Liver (tissue), 8 donors: ENCODE measurements at regions not wholly inside any gene's neighbourhood (a gene's known extent, or its start where the extent isn't known, plus 50 kb on each side); places are given as distances from the start of the nearest gene placed in this dataset.

Source experiments
- DNase-seq: peaks from one replicate; pipeline ENCODE4 v3.0.0-alpha.2; 2017; ENCODE audit warnings: low spot score
- H3K27ac ChIP-seq, 2 donors: one replicate each; pipeline ENCODE4 v1.7.0; 2013; ENCODE audit warnings: inconsistent platforms in 2 of 2, low read length in 2 of 2, control low read depth in 1 of 2, low read depth in 1 of 2, mild to moderate bottlenecking in 1 of 2
- H3K27me3 ChIP-seq, 4 donors: one replicate each; pipeline versions ENCODE4 v1.6.1 to v1.7.0; 2013; ENCODE audit warnings: low read length in 3 of 4, inconsistent platforms in 1 of 4, mild to moderate bottlenecking in 1 of 4, moderate library complexity in 1 of 4; ENCODE audit not compliant: control insufficient read depth in 4 of 4, insufficient read depth in 4 of 4
- H3K36me3 ChIP-seq, 4 donors: one replicate each; pipeline versions ENCODE4 v1.6.1 to v1.7.0; 2013; ENCODE audit warnings: low read length in 3 of 4, mild to moderate bottlenecking in 3 of 4, low read depth in 1 of 4, moderate library complexity in 1 of 4; ENCODE audit not compliant: control insufficient read depth in 4 of 4, insufficient read depth in 3 of 4
- H3K4me1 ChIP-seq, 4 donors: one replicate each; pipeline versions ENCODE4 v1.6.1 to v1.7.0; 2013; ENCODE audit warnings: low read length in 3 of 4, mild to moderate bottlenecking in 3 of 4, moderate library complexity in 1 of 4; ENCODE audit not compliant: control insufficient read depth in 4 of 4, insufficient read depth in 4 of 4
- H3K4me3 ChIP-seq, 3 donors: one replicate each; pipeline versions ENCODE4 v1.6.1 to v1.7.0; 2013; ENCODE audit warnings: low read length in 3 of 3, control low read depth in 1 of 3, low read depth in 1 of 3, mild to moderate bottlenecking in 1 of 3
- H3K9ac ChIP-seq, 2 donors: one replicate each; pipeline ENCODE4 v1.7.0; 2013; ENCODE audit warnings: low read length in 2 of 2, mild to moderate bottlenecking in 2 of 2, moderate library complexity in 2 of 2, control low read depth in 1 of 2, low read depth in 1 of 2
- H3K9me3 ChIP-seq, 4 donors: one replicate each; pipeline versions ENCODE4 v1.6.1 to v1.7.0; 2013; ENCODE audit warnings: low read length in 3 of 4; ENCODE audit not compliant: control insufficient read depth in 4 of 4
- CTCF ChIP-seq: fragments of 150-350 bp; IDR thresholded peaks from 2 replicates; pipeline ENCODE4 v1.5.1; 2017; ENCODE audit warnings: improper control_type of control experiment, low read depth, low read length; ENCODE audit not compliant: missing input control
- EGR1 ChIP-seq, 2 donors: IDR thresholded peaks; 2 replicates each; pipeline ENCODE4 v1.6.1; 2016 to 2018; ENCODE audit warnings: antibody characterized with exemption in 2 of 2, low read depth in 2 of 2
- FOXA1 ChIP-seq: IDR thresholded peaks from 2 replicates; pipeline ENCODE4 v1.6.1; 2016; ENCODE audit warnings: antibody characterized with exemption
- FOXA2 ChIP-seq: IDR thresholded peaks from 2 replicates; pipeline ENCODE4 v1.6.1; 2016; ENCODE audit warnings: antibody characterized with exemption
- GABPA ChIP-seq, 2 donors: IDR thresholded peaks in 1 of 2; conservative IDR thresholded peaks in 1 of 2; 2 replicates each; pipeline ENCODE4 v1.6.1; 2016; ENCODE audit warnings: antibody characterized with exemption in 2 of 2, mild to moderate bottlenecking in 1 of 2, moderate library complexity in 1 of 2
- HNF4A ChIP-seq, 2 donors: conservative IDR thresholded peaks; 2 replicates each; pipeline ENCODE4 v1.6.1; 2016; ENCODE audit warnings: antibody characterized with exemption in 2 of 2, mild to moderate bottlenecking in 2 of 2
- HNF4G ChIP-seq: IDR thresholded peaks from 2 replicates; pipeline ENCODE4 v1.6.1; 2016; ENCODE audit warnings: antibody characterized with exemption
- JUND ChIP-seq, 2 donors: IDR thresholded peaks; 2 replicates each; pipeline ENCODE4 v1.6.1; 2016; ENCODE audit warnings: antibody characterized with exemption in 2 of 2
- MAX ChIP-seq: IDR thresholded peaks from 2 replicates; pipeline ENCODE4 v1.6.1; 2016; ENCODE audit warnings: antibody characterized with exemption
- RAD21 ChIP-seq, 2 donors: IDR thresholded peaks; 2 replicates each; pipeline ENCODE4 v1.6.1; 2016; ENCODE audit warnings: antibody characterized with exemption in 2 of 2, mild to moderate bottlenecking in 2 of 2
- RXRA ChIP-seq, 2 donors: IDR thresholded peaks; 2 replicates each; pipeline ENCODE4 v1.6.1; 2017 to 2018; ENCODE audit warnings: antibody characterized with exemption in 2 of 2, mild to moderate bottlenecking in 1 of 2
- SP1 ChIP-seq: IDR thresholded peaks from 2 replicates; pipeline ENCODE4 v1.6.1; 2018; ENCODE audit warnings: antibody characterized with exemption, mild to moderate bottlenecking
- TAF1 ChIP-seq: conservative IDR thresholded peaks from 2 replicates; pipeline ENCODE4 v1.6.1; 2016; ENCODE audit warnings: antibody characterized with exemption, mild to moderate bottlenecking
- YY1 ChIP-seq: IDR thresholded peaks from 2 replicates; pipeline ENCODE4 v1.6.1; 2016; ENCODE audit warnings: antibody characterized with exemption, mild to moderate bottlenecking
- ZBTB33 ChIP-seq: IDR thresholded peaks from 2 replicates; pipeline ENCODE4 v1.6.1; 2016; ENCODE audit warnings: antibody characterized with exemption
- WGBS: extraction: QIAGEN DNeasy Blood & Tissue Kit; methylation state at CpG from one replicate; pipeline ENCODE4 v1.1.7; 2013; 5-methylcytosine and 5-hydroxymethylcytosine counted together
- TF ChIP-seq, protein P1 (sequence below): IDR thresholded peaks from 2 replicates; pipeline ENCODE4 v1.6.1; 2016; ENCODE audit warnings: antibody characterized with exemption
- donor health status: healthy.
- donor health status: healthy.
- donor health status: healthy.
- donor health status: healthy.
- donor health status: healthy.

GRCh38 chr4:181650033-181650825 lies 593.0 kb upstream of the TENM3 start:
- TF ChIP-seq FOXA2, result no peak
- H3K27me3 ChIP-seq, result peaks cover 0 to 3% (median 0%) of the 10 kb centered on the region in 4 donors
- WGBS, result 52% methylated on average over 4 of the region's 4 CpGs
- H3K4me1 ChIP-seq, result no peaks in the 10 kb centered on the region
- H3K36me3 ChIP-seq, result no peaks in the 10 kb centered on the region
- no peak overlapping the region for H3K27ac ChIP-seq
- H3K9ac ChIP-seq, result no peak overlapping the region
- H3K4me3 ChIP-seq, result no peak overlapping the region
- peaks cover 0 to 2% (median 0%) of the 10 kb centered on the region in 4 donors for H3K9me3 ChIP-seq
- no peak for DNase-seq

DNA sequence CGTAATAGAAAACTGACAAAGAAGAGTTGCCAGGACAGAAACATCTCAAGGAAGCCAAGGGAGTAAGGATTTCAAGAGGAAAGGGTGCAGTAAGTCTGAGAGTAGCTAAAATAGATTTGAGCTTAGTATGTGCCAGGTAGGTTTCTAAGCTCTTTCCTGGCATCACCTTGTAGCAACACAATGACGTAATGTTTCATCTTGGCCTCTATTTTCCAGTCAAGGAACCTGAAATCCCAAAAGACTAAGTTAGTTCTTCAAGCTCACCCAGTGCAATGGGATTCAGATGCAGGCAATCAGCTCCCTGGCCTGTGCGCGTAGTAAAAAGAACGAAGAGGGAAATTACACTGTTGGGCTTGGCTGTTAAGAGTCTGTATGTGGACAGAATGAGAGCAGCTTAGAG lies 586.5 kb upstream of the TENM3 start:
- Histone ChIP-seq H3K9ac (no peak overlapping the region), H3K4me3 (no peak overlapping the region), H3K36me3 (no peaks in the 10 kb centered on the region), H3K27me3 (peaks cover 0 to 4% (median 0%) of the 10 kb centered on the region in 4 donors), H3K27ac (no peak overlapping the region), H3K9me3 (peaks cover 0 to 2% (median 0%) of the 10 kb centered on the region in 4 donors), H3K4me1 (no peaks in the 10 kb centered on the region)
- DNase-seq, result no peak
- 80% methylated on average over 5 of the region's 5 CpGs for WGBS
- no peak for TF ChIP-seq YY1
- no peak for TF ChIP-seq RAD21 (IDR thresholded peaks at IDR 0.05)
- TF ChIP-seq HNF4G, result no peak
- no peak for TF ChIP-seq MAX
- no peak for TF ChIP-seq FOXA2
- TF ChIP-seq, protein P1, sequence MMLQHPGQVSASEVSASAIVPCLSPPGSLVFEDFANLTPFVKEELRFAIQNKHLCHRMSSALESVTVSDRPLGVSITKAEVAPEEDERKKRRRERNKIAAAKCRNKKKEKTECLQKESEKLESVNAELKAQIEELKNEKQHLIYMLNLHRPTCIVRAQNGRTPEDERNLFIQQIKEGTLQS, result no peak
- no peak for TF ChIP-seq JUND (IDR thresholded peaks at IDR 0.05)
- TF ChIP-seq TAF1, result no peak

DNA sequence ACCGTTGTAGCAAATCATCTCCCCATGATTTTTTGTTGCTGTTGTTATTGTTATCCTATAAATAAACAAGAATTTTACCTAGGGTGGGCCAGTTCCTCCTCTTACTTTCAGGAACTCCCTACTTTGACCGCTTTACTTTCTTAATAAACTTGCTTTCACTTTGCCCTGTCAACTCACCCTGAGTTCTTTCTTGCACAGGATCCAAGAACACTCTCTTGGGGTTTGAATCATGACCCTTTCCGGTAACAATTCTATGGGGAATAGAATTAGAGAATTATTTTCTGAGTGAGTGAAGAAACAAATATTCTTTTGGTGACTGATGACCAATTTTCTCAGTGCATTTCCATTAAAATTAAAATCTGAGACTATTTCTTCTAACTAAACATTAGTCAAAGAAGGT lies 584.0 kb upstream of the TENM3 start:
- Histone ChIP-seq H3K27ac (no peak overlapping the region), H3K36me3 (no peaks in the 10 kb centered on the region), H3K27me3 (peaks cover 0 to 4% (median 0%) of the 10 kb centered on the region in 4 donors), H3K9me3 (peaks cover 0 to 2% (median 0%) of the 10 kb centered on the region in 4 donors), H3K9ac (no peak overlapping the region), H3K4me3 (no peak overlapping the region), H3K4me1 (no peaks in the 10 kb centered on the region)
- TF ChIP-seq, protein P1, result no peak
- WGBS, result 58% methylated on average over 3 of the region's 3 CpGs
- no peak for DNase-seq

DNA sequence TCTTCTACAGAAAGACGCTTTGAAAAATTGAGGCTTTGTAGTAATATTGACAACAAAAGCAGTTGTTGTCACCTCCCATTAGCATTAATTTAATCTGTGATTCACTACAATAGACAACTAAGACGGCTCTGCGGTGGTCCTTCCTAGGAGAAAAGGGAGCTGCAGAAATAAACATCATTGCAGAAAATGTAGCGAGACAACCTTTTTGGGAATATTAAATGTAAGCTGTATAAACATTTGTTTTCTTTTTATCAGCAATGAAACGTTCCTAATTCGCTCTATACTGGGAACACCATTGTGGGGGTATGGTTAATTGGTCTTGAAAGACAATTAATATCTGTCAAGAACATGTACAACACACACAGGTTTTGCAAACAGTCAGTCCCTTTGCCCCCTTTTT lies 583.3 kb upstream of the TENM3 start:
- Histone ChIP-seq H3K9ac (no peak overlapping the region), H3K36me3 (no peaks in the 10 kb centered on the region), H3K4me1 (no peaks in the 10 kb centered on the region), H3K4me3 (no peak overlapping the region), H3K27me3 (peaks cover 0 to 4% (median 0%) of the 10 kb centered on the region in 4 donors), H3K9me3 (peaks cover 0 to 2% (median 0%) of the 10 kb centered on the region in 4 donors), H3K27ac (no peak overlapping the region)
- DNase-seq, result no peak
- WGBS, result 60% methylated on average over 6 of the region's 6 CpGs
- TF ChIP-seq, protein P1, result no peak
- no peak for TF ChIP-seq GABPA (IDR thresholded peaks at IDR 0.05 in 1 of 2, conservative IDR thresholded peaks at IDR 0.05 in 1 of 2)
- no peak for TF ChIP-seq HNF4G
- TF ChIP-seq FOXA1, result no peak
- TF ChIP-seq EGR1 (IDR thresholded peaks at IDR 0.05; ENCODE audit: low read depth in 2 of 2), result no peak
- no peak for TF ChIP-seq HNF4A (conservative IDR thresholded peaks at IDR 0.05)
- no peak for TF ChIP-seq CTCF
- no peak for TF ChIP-seq RXRA (IDR thresholded peaks at IDR 0.05)
- no peak for TF ChIP-seq YY1
- no peak for TF ChIP-seq SP1
- no peak for TF ChIP-seq MAX
- TF ChIP-seq TAF1, result no peak
- TF ChIP-seq ZBTB33, result no peak
- no peak for TF ChIP-seq FOXA2
- TF ChIP-seq JUND (IDR thresholded peaks at IDR 0.05), result no peak
